ENCODE measurements at regions not wholly inside any gene's neighbourhood (a gene's known extent, or its start where the extent isn't known, plus 50 kb on each side); places are given as distances from the start of the nearest gene placed in this dataset.

DNA sequence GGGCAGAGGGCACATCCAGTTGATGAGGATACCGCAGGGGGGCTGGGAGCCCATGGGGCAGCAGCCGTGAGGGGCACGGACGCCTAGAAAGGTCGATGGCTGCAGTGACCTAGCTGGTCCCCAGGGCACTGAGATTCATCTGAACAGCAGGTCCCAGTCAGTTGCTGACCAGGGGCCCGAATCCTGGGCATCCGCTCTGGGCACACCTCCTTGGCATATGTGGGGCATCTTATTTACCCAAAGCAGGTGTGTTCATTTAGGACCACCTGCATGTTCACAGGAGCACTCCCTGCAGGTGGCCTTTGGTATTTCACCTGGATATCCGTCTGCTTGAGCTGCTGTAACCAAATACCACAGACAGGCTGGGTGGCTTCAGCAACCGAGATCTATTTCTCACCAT, 72.0 kb upstream of the ODC1 start:
- DNase-seq = peak in 1 of 2 donors; percentile 23

- DNase-seq = no peak
Observed at GRCh38 chr2:10519394-10519740, 71.2 kb upstream of the ODC1 start.

DNA sequence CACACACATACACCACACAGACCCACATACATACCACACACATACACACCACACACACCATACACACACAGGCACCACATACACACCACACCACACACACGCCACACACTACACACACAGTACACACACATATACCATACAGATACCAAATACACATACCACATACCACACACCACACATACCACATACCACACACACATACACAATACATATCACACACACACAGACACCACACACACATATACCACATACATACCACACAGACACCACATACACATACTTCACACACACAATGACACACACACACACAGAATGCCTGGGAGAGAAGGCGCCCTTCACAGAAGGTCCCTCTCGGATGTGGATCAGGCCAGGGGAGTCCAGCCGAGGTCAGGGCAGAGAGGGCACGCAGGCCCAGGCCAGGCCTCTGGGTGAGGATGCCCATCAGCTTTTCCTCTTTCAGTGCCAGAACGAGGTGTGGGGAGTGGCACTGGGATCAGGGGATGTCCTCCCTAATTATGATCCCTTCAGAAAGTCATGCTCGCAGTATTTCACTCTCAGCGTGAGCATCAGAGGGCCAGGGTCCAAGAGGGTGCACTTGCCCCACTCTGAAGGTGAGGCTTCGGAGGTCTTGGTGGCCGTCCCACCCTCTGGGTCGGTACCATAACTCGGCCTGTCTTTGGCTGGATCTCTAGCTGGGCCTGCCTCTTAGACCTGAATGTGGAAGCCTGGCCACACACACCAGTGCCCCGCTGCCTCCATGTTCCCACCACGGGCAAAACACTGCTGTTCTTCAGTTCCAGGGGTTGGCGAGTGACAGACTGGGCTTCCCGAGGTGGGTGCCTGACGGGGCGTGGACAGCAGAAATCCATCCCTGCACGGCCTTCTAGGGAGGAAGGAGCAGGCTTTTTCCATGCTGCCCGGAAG, 70.6 kb upstream of the ODC1 start:
- no peak for DNase-seq

- no peak for DNase-seq
Observed at GRCh38 chr2:10517351-10518043, 69.4 kb upstream of the ODC1 start.

GRCh38 chr2:10515887-10516286, 67.8 kb upstream of the ODC1 start:
- no peak for DNase-seq

- no peak for DNase-seq
Observed at GRCh38 chr2:10514743-10515142, 66.6 kb upstream of the ODC1 start.

GRCh38 chr2:10514273-10514672, 66.1 kb upstream of the ODC1 start:
- no peak for DNase-seq

DNA sequence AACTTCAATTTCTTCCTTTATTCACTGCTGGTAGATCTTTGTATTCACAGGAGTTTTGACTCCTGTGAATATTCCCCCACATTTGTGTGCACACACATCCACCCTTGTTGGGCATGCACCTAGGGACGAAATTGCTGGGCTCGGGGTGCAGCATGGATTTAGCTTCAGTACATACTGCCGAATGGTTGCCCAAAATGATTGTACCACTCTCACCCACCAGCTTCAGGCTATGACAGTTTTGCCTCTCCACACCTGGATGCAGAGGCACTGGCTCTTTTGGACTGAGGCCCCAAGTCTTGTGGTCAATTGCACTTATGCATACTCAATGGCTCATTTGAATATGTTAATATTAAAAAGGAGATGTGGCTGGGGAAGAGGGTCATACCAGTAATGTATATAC, 65.1 kb upstream of the ODC1 start:
- no peak for DNase-seq

GRCh38 chr2:10508038-10508437, 59.9 kb upstream of the ODC1 start:
- no peak for DNase-seq

DNA sequence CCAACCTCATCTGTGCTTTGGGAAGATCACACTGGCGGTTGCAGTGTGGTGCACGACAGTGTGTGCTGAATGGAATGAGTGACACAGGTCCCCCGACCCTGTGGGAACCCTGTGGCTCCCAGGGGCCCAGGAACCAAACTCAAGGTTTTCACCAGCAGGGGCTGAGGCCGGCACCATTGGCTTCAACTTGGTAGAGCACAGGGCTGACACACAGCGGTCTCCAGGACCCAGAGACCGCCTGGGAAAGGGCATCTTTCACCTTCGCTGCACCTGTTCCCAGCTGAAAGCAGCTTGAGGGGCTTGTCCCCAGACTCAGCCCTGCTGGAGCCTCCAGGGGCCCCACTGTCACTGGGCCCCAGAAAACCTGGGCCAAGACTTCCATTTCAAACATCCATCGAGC, 59.0 kb upstream of the ODC1 start:
- DNase-seq = no peak

- no peak for DNase-seq
Observed at GRCh38 chr2:10504994-10505820, 57.1 kb upstream of the ODC1 start.

DNA sequence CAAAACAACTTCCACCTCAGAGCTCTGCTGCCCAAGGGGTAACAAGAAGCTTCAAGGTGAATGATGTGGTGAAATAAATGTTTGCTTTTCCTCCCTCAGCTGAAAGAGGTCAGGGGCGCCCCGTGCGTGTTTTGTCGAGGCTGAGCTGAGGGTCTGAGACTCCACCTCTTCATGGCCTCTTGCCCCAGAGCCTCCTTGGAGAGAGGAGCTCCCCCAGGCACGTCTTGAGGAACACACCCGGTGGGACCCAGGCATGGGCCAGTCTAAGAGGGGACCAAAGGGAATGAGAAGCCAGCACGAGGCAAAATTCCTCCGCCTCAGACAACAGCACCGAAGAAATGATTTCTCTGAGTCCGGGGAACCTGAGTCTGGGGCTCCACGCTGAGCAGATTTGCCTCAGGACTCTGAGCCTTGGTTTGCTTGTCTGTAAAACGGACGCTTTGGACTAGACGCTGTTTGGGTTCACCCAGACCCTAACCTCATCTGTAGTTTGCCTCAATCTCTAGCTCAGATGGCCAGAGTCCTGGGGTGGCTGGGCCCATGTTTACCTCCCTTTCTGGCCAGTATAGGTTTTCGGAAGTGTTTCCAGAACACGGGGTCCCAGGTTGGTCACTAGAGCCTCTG, 56.4 kb upstream of the ODC1 start:
- no peak for DNase-seq

DNA sequence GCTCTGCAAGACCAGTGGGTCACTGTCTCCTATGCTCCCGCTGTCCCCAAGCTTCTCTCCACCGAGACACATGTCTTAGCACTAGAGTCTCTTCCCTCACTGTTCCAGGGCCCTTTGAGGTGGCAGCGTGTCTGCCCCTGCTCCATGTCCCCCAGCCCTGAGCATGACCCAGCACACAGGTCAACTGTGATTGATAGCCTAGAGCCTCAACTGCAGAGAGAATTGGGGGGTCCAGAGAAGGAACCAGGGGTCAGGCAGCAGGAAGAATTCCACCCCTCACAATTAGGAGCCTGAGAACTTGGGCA, 54.6 kb upstream of the ODC1 start:
- DNase-seq = no peak

DNA sequence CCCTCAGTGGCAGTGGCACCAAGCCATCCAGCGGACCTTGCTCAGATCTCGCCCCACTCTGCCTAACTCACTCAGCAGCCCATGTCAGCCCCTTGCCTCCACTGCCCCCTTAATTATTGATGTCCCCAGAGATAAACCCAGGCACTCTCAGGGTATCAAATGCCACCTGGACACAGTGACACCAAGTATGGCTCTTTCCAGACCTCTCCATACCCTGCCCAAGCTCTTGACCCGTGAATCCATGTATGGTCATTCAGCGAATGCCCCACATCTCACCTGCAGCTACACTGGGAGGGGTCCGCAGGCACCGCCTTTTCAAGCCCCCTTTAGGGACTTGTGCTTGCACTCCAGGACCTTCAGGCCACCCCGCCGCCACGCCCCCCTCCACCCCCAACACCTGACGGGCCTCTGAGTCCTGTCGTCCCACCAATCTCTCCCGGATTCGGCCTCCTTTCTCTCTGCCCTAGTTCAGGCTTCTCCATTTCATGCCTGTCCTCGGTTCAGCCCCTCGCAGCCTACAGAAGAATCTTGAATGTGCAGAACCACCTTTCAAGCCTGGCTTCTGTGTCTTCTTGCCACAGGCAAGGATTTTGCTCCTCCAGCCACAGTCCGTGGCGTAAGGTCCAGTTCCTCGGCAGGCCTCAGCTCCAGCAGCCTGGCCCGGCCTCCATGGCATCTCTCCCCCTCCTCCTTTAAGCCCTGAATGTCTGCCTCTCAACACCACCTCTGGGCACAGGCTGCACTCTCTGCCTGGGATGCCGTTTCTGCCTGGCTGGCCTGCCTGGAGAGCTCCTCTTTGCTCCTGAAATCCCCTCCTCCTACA, 54.1 kb upstream of the ODC1 start:
- DNase-seq = no peak

DNA sequence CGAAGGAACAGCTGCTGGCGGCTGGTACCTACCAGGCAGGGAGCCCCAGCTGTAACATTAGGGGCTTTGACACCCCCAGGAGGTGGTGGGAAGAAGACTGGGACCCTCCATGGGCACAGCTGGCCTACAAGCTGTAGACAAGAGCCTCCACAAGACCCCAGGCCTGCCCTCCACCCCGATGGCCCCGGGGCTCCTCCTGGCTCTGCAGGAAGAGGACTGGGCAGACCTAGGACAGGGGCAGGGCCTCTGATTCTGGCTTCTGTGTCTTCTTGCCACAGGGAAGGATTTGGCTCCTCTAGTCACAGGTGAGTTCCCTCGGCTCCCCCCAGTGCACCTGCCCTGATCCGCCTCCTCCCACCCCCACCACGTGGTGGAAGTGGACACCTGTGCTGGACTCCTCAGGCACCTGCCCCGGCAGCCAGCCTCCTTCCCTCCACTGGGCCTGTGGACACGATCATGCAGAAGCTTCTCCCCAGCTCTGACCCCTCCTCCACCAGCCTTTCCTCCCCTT, 53.4 kb upstream of the ODC1 start:
- no peak for DNase-seq

- DNase-seq = no peak
Observed at GRCh38 chr2:10500601-10501361, 52.7 kb upstream of the ODC1 start.

GRCh38 chr2:10499911-10500521, 51.9 kb upstream of the ODC1 start:
- DNase-seq = no peak

DNA sequence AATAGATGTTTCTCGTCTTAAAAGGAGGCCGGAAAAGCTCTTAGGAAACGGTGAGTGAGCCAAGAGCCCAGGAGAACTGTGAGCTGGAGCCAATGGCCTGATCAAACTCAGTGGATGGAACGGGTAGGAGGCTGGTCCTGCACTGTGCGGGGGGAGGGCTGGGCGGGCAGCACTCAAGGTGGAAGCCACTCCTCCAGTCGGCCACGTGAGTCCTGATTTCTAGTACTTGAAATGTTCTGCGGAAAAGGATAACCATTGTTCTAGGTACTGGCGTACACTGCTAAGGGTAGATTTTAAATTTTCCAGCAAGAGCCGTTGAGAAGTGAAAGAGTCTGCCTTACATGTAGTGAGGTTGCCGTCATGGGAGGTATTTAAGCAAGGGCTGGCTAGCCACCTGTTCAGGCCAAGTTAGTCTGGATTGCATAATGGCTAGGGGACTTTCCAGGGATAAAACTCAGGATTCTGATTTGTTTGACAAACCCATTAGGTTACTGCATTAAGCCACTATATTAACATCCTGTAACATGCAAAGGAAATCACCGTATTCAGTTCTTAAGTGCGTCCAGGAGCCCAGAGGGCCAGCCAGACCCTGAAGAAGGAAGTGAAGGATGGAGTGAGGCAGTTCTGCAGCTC, 51.3 kb upstream of the ODC1 start:
- DNase-seq = no peak

- DNase-seq = no peak
Observed at GRCh38 chr2:10498525-10499274, 50.6 kb upstream of the ODC1 start.

Data from CD4-positive, alpha-beta T cell treated with Interferon alpha-2 for 1 hour (primary cell).